OCI-LY3 (cell line): ENCODE measurements at regions not wholly inside any gene's neighbourhood (a gene's known extent, or its start where the extent isn't known, plus 50 kb on each side); places are given as distances from the start of the nearest gene placed in this dataset.

ENCODE experiments used
- EZH2phosphoT487 ChIP-seq: fragments of 200-600 bp; shearing (Covaris generic); IDR thresholded peaks from 2 replicates; pipeline ENCODE4 v1.6.1; 2018; ENCODE audit warnings: antibody characterized with exemption, mixed run types, low read depth
- TF ChIP-seq, protein P1 (sequence below): fragments of 200-600, 300-600 bp; sonication (generic); IDR thresholded peaks from 2 replicates; pipeline ENCODE4 v1.5.1; 2014; ENCODE audit warnings: antibody characterized with exemption, low read length, low read depth

- TF ChIP-seq, protein P1, sequence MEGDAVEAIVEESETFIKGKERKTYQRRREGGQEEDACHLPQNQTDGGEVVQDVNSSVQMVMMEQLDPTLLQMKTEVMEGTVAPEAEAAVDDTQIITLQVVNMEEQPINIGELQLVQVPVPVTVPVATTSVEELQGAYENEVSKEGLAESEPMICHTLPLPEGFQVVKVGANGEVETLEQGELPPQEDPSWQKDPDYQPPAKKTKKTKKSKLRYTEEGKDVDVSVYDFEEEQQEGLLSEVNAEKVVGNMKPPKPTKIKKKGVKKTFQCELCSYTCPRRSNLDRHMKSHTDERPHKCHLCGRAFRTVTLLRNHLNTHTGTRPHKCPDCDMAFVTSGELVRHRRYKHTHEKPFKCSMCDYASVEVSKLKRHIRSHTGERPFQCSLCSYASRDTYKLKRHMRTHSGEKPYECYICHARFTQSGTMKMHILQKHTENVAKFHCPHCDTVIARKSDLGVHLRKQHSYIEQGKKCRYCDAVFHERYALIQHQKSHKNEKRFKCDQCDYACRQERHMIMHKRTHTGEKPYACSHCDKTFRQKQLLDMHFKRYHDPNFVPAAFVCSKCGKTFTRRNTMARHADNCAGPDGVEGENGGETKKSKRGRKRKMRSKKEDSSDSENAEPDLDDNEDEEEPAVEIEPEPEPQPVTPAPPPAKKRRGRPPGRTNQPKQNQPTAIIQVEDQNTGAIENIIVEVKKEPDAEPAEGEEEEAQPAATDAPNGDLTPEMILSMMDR = peak; percentile 49
- TF ChIP-seq EZH2phosphoT487 = no peak
Observed at GRCh38 chr6:98514073-98514720, 320.2 kb upstream of the POU3F2 start.
